ENCODE measurements at regions not wholly inside any gene's neighbourhood (a gene's known extent, or its start where the extent isn't known, plus 50 kb on each side); places are given as distances from the start of the nearest gene placed in this dataset.
A peak's percentile ranks its signal among the peaks of the same experiment; 100 is the strongest.

DNA sequence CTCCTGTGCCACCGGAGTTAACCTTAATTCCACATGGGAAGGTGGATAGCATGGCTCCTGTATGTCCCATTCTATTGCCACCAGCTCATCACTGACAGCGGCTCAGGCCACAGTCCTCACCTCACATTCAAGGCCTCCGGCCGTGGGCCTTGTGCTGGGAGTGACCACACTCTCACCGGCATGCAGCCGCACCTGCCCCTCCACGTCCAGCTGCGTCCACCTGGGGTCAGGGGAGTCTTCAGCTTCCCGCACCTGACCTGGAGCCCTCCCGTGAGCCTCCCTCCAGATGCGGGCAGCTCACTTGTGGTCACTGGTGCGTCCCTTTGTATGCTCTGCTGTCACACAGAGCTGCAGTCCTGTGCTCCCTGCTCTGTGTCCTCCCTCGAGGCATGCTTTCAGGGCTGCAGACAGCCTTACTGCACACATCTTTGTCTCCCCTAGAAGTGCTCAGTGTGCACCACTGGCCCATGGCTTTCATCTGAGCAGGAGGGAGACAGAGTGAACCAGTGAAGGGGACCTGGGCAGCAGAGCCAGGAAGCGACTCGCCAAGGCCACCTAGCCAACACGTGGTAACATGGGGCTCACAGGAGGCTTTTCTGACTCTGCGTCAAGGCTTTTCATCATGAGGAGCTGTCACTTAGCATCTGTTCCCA is 210.1 kb downstream of the ERCC6L2 start:
- TF ChIP-seq CTCF (IDR thresholded peaks at IDR 0.05; ENCODE audit: low read length, missing control alignments) = no peak
- no peak for DNase-seq (ENCODE audit: low read depth)
- H3K4me3 ChIP-seq (replicated peaks; ENCODE audit: low read depth, low read length) = no peak overlapping the region

DNA sequence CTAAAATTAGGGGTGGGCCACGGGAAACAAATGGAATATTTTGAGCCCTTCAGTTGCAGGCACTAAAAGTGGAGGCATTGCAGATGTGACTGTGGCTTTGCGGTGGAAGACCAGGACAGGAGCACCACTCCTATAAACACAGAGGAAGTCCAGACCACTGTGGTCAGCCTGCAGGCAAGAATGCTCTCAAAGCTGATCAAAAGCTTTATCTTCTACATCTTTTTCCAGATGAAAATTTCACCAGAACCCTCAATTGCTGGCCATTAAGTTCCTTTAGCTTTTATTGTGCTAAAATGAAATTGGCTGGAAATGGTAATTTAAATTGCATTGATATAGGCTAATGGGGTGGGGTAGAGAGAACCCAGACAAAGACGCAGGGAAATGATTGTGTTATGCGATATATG is 208.8 kb downstream of the ERCC6L2 start:
- DNase-seq (ENCODE audit: low read depth) = no peak
- TF ChIP-seq CTCF (IDR thresholded peaks at IDR 0.05; ENCODE audit: low read length, missing control alignments) = no peak
- H3K4me3 ChIP-seq (replicated peaks; ENCODE audit: low read depth, low read length) = no peak overlapping the region

- no peak overlapping the region for H3K4me3 ChIP-seq (replicated peaks; ENCODE audit: low read depth, low read length)
- TF ChIP-seq CTCF (IDR thresholded peaks at IDR 0.05; ENCODE audit: low read length, missing control alignments) = no peak
- no peak for DNase-seq (ENCODE audit: low read depth)
Observed at GRCh38 chr9:96082516-96083232, 207.2 kb downstream of the ERCC6L2 start.

- TF ChIP-seq CTCF (IDR thresholded peaks at IDR 0.05; ENCODE audit: low read length, missing control alignments) = no peak
- peak; percentile 21 for DNase-seq (ENCODE audit: low read depth)
Observed at GRCh38 chr9:96080364-96080763, 204.9 kb downstream of the ERCC6L2 start.

GRCh38 chr9:96079779-96080178 is 204.3 kb downstream of the ERCC6L2 start:
- no peak overlapping the region for H3K4me3 ChIP-seq (replicated peaks; ENCODE audit: low read depth, low read length)
- DNase-seq (ENCODE audit: low read depth) = no peak
- no peak for TF ChIP-seq CTCF (IDR thresholded peaks at IDR 0.05; ENCODE audit: low read length, missing control alignments)

More at GRCh38 chr9:96080364-96080763, 204.9 kb downstream of the ERCC6L2 start:
- H3K4me3 ChIP-seq (replicated peaks; ENCODE audit: low read depth, low read length) = no peak overlapping the region

- no peak overlapping the region for H3K4me3 ChIP-seq (replicated peaks; ENCODE audit: low read depth, low read length)
Observed at GRCh38 chr9:96078897-96079490, 203.5 kb downstream of the ERCC6L2 start.

More at GRCh38 chr9:96078897-96079490, 203.5 kb downstream of the ERCC6L2 start:
- no peak for DNase-seq (ENCODE audit: low read depth)
- no peak for TF ChIP-seq CTCF (IDR thresholded peaks at IDR 0.05; ENCODE audit: low read length, missing control alignments)
